ENCODE measurements at regions not wholly inside any gene's neighbourhood (a gene's known extent, or its start where the extent isn't known, plus 50 kb on each side); places are given as distances from the start of the nearest gene placed in this dataset.
"Not testable (repeated sequence)": the region's sequence is repeated elsewhere in the genome, so short reads cannot be mapped to it uniquely, and the experiment has no call there.

GRCh38 chr3:15903759-15904720, 106.3 kb upstream of the ANKRD28 start:
- no peak for DNase-seq

GRCh38 chr3:15905041-15905440, 107.3 kb upstream of the ANKRD28 start:
- DNase-seq = no peak

- DNase-seq = not testable (repeated sequence)
Measured at GRCh38 chr3:15907403-15907802, 109.6 kb upstream of the ANKRD28 start.

- DNase-seq = no peak
Measured at GRCh38 chr3:15918988-15919387, 121.2 kb upstream of the ANKRD28 start.

- no peak for DNase-seq
Measured at GRCh38 chr3:15919971-15920370, 122.2 kb upstream of the ANKRD28 start.

- DNase-seq = no peak
Measured at GRCh38 chr3:15923640-15924405, 126.0 kb upstream of the ANKRD28 start.

GRCh38 chr3:15924914-15925313, 127.1 kb upstream of the ANKRD28 start:
- DNase-seq = no peak

GRCh38 chr3:15926871-15927270, 129.1 kb upstream of the ANKRD28 start:
- no peak for DNase-seq

GRCh38 chr3:15927969-15928368, 130.2 kb upstream of the ANKRD28 start:
- no peak for DNase-seq

GRCh38 chr3:15929944-15930571, 132.3 kb upstream of the ANKRD28 start:
- no peak for DNase-seq

GRCh38 chr3:15932348-15933300, 134.8 kb upstream of the ANKRD28 start:
- no peak for DNase-seq

GRCh38 chr3:15933439-15934139, 135.8 kb upstream of the ANKRD28 start:
- DNase-seq = no peak

- DNase-seq = no peak
Measured at GRCh38 chr3:15934389-15935195, 136.8 kb upstream of the ANKRD28 start.

GRCh38 chr3:15936312-15936711, 138.5 kb upstream of the ANKRD28 start:
- DNase-seq = no peak

GRCh38 chr3:15940641-15941040, 142.9 kb upstream of the ANKRD28 start:
- no peak for DNase-seq

- DNase-seq = not testable (repeated sequence)
Measured at GRCh38 chr3:15941457-15941856, 143.7 kb upstream of the ANKRD28 start.

GRCh38 chr3:15941958-15942357, 144.2 kb upstream of the ANKRD28 start:
- no peak for DNase-seq

GRCh38 chr3:15942462-15942861, 144.7 kb upstream of the ANKRD28 start:
- DNase-seq = no peak

- DNase-seq = no peak
Measured at GRCh38 chr3:15942936-15943335, 145.2 kb upstream of the ANKRD28 start.

- DNase-seq = no peak
Measured at GRCh38 chr3:15948388-15948787, 150.6 kb upstream of the ANKRD28 start.
